ENCODE measurements at regions not wholly inside any gene's neighbourhood (a gene's known extent, or its start where the extent isn't known, plus 50 kb on each side); places are given as distances from the start of the nearest gene placed in this dataset.
"Not testable (repeated sequence)": the region's sequence is repeated elsewhere in the genome, so short reads cannot be mapped to it uniquely, and the experiment has no call there.

DNA sequence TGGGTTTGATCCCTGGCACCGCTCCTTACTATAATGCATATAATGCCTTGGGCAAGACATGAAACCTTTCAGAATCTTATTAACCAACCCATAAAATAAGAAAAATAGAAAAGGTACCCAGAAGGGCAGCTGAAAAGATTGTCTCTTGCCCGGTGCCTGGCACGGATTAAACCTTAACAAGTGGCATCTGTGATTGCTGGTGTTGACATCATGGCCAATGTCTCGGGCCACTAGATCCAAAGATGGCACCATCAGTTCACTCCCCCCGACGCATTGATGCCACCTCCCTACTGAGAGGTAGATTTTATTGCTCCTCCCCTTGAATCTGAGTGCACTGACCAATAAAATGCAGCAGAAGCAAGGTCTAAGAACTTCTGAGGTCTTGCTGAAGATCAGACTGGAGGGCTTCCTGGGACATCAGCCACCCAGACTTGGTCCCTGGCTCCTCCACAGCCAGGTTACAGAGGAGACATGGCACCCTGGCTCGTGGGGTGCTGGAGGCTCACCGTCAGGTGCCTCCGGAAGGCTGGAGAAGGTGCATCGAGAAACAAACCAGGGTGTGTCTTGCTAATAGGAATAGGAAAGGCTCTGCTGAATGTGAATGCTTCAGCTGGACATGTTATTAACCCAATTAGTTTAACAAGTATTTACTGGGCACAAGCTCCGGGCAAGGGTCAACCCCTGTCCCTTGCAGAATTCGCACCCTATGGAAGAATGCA is 80.0 kb upstream of the COL5A1 start:
- DNase-seq (ENCODE audit: low spot score), result no peak

- no peak for DNase-seq (ENCODE audit: low spot score)
Measured at GRCh38 chr9:134562146-134562849, 79.3 kb upstream of the COL5A1 start.

GRCh38 chr9:134563397-134563796 is 78.2 kb upstream of the COL5A1 start:
- DNase-seq (ENCODE audit: low spot score), result no peak

- no peak for DNase-seq (ENCODE audit: low spot score)
Measured at GRCh38 chr9:134564431-134565170, 77.0 kb upstream of the COL5A1 start.

GRCh38 chr9:134565316-134565915 is 76.2 kb upstream of the COL5A1 start:
- DNase-seq (ENCODE audit: low spot score), result no peak

DNA sequence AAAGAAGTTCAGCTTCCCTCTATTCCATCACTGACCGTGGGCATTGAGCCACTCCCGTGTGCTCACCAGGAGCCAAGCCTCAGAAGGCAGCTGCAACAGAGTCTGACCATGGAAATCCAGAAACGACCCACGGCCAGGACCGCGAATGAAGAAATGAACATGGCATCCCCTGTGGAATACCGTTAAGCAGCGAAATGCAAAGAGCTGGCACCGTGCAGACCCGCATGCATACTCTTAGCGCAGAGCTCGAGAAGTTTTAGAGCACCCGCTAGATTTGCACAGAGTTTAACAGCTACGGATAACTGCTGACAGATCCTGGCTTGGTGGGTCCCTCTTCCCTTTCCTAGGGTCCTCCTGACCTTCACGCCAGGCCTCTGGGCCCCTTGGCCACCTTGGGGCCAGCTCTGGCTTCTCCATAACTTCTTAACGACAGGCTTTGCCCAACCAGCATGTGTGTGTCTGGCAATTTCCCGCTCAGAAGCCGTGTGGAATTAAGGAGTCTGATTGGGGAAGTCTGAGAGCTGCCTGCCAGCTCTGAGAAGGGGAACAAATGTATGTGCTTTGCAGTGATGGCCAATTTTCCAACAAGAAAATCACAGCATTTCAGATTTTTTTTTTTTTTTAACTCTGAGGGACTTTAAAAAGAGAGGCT is 75.3 kb upstream of the COL5A1 start:
- DNase-seq (ENCODE audit: low spot score), result no peak

- DNase-seq (ENCODE audit: low spot score), result no peak
Measured at GRCh38 chr9:134566936-134567335, 74.7 kb upstream of the COL5A1 start.

- DNase-seq (ENCODE audit: low spot score), result no peak
Measured at GRCh38 chr9:134568116-134568515, 73.5 kb upstream of the COL5A1 start.

GRCh38 chr9:134568811-134569210 is 72.8 kb upstream of the COL5A1 start:
- DNase-seq (ENCODE audit: low spot score), result no peak

GRCh38 chr9:134569626-134570025 is 72.0 kb upstream of the COL5A1 start:
- no peak for DNase-seq (ENCODE audit: low spot score)

DNA sequence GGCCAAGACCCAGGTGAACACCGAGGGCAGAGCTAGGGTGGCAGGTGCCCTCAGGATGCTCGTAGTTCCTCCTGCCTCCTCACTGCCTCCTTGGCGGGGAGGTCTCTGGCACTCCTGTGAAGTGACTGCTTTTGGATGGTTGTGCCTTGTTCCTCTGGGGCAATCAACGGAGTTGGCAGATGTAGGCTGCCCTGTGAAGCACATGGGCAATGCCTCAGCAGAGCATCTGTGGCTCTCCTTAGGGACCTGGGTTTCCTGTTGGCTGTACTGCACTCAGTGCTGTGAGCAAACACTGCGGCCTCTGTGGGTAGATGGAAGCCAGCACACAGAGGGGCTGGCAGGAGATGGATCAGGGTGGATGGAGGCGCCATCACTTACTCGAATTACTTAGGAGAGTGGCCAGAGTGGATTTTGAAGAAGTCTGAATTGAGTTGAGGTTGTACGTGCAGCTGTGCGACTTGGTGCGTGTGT is 71.4 kb upstream of the COL5A1 start:
- no peak for DNase-seq (ENCODE audit: low spot score)

DNA sequence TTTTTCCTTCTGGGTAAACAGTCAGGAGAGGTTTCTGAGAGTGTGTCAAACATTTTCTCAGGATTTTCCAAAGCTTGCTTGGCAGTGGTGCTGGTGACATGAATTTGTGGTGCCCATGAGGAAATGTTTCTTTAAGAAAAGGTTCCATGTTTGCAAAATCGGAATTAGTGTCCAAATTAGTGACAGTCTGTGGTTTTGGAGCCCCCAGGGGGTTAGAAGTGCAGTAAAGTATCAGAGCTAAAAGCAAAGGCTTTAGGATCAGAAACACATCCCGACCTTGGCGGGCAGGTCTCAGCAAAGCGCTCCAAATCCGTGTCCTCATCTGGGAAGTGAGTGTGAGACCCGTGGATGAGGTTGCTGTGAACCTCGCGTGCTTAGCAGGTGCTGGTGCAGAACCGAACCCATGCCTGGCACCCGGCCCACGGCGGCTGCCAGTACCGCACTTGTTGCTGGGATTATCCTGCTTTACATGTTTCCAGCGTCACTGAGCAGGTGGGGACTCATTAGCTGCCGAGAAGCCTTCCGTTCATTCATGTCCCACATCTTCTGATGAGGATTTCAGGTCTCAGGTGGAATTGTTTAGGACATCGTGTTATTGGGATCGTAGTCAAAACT is 70.8 kb upstream of the COL5A1 start:
- no peak for DNase-seq (ENCODE audit: low spot score)

DNA sequence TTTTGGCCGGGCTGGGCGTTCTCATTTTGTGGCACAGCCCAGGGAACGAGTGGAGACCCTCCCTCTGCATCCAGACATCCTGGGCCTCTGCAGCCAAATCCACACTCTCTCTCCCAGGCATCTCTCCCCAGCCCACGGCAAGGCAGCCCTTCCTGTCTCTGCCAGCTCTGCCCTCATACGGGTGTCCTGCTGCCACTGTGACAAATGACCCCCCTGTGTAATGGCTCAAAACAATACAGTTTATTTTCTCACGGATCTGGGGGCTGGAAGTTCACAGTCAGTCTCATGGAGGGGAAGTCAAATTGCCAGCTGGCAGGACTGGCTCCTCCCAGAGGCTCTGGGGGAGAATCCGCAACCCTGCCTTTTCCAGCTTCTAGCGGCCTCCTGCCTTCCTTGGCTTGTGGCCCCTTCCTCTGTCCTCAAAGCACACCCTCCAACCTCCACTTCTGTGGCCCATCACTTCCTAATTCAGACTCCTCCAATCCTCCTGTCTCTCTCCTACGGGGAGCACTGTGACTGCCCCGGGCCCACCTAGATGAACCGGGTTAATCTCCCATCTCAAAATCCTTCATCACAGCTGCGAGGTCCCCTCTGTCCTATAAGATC is 70.2 kb upstream of the COL5A1 start:
- no peak for DNase-seq (ENCODE audit: low spot score)

GRCh38 chr9:134571946-134572917 is 69.4 kb upstream of the COL5A1 start:
- no peak for DNase-seq (ENCODE audit: low spot score)

- DNase-seq (ENCODE audit: low spot score), result not testable (repeated sequence)
Measured at GRCh38 chr9:134574686-134575085, 66.9 kb upstream of the COL5A1 start.

DNA sequence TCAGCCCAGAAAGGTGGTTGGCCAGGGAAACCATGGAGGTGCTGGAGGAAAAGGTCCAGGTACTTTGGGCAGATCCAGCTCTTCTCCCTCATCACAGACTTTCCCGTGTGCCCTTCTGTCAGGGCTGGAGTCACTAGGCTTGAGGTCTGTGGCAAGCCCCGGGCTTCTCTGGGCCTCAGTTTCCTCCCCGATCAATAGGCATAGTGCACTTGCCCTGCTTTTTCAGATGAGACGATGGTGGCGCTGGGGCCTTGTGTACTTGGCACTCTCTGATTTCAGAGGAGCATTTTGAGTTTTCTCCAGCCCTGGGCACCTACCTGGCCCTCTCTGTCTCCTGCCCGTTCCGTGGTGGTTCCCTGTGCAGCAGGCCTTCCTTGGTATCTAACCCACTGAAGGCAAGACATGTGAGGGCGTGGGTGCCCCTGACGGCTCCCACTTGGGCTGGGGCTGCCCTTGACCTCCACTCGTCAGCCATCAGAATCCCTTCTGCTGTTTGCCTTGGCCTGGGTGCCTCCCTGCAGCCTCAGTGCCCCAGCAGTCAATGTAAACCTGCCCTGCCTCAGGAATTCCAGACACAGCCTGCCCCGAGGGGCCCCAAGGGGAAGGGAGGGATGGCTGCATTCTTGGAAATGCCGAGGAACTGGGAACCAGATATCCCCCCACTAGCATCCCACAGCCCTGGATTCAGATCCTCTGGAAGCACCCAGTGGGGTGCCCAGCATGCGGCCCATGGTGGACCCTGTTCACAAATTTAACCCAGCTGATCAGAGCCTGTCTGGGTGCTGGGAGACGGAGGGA is 66.3 kb upstream of the COL5A1 start:
- no peak for DNase-seq (ENCODE audit: low spot score)

GRCh38 chr9:134575901-134576176 is 65.8 kb upstream of the COL5A1 start:
- no peak for DNase-seq (ENCODE audit: low spot score)

GRCh38 chr9:134585021-134585561 is 56.5 kb upstream of the COL5A1 start:
- no peak for DNase-seq (ENCODE audit: low spot score)
